Right lung (tissue), 2 donors: ENCODE measurements at regions not wholly inside any gene's neighbourhood (a gene's known extent, or its start where the extent isn't known, plus 50 kb on each side); places are given as distances from the start of the nearest gene placed in this dataset.
"Not testable (repeated sequence)": the region's sequence is repeated elsewhere in the genome, so short reads cannot be mapped to it uniquely, and the experiment has no call there.

Source experiments
- DNase-seq, 2 donors: peaks; one replicate each; pipeline ENCODE4 v3.0.0-alpha.2; 2013

DNA sequence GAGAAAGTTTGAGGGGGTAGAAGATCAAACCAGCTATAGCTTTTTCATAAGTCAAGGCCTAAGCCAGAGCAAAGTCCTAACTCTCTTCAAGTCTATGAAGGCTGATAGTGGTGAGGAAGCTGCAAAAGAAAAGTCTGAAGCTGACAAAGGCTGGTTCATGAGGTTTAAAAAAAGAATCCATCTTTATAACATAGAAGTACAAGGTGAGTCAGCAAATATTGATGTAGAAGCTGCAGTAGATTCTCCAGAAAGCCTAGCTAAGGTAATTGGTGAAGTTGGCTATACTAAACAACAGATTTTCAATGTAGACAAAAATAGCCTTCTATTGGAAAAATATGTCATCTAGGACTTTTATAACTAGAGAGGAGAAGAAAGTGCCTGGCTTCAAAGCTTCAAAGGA, 141.4 kb upstream of the ZNF521 start:
- no peak for DNase-seq

DNA sequence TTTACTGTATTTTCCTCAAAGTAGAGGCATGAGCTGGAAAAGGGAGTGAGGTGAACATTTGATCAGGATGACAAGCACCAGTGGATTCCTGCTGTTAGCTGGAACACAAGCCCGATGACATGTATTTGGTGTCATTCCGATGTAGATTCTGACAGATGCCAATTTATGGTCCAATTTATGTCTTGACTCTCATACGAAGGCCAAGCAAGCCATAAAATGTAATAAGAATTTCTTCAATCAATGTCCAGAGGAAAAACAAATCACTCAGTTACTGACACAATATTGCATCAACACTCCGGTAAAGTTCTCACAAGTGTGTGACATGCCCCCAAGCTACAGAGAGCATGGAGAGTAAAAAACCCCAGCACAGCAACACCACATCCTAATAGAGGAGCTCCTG, 138.3 kb upstream of the ZNF521 start:
- DNase-seq, result no peak

DNA sequence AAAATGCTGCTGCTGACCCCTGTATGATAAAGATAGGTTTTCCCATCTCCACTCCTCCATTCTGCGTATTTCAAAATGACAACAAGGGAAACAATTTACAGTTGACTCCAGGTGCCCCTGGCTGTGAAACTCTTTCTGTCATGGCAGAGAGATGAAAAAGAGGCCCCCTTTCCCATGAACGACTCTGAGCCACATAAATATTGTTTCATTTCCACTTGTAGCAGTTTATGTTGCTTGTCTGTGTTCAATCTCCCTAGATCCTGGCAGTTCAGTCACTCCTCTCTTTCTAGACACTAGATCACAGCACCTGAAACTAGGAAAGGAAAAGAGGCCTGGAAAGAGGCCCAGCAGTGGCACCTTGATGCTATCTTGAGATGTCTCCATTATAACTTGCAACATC, 121.0 kb upstream of the ZNF521 start:
- no peak for DNase-seq

DNA sequence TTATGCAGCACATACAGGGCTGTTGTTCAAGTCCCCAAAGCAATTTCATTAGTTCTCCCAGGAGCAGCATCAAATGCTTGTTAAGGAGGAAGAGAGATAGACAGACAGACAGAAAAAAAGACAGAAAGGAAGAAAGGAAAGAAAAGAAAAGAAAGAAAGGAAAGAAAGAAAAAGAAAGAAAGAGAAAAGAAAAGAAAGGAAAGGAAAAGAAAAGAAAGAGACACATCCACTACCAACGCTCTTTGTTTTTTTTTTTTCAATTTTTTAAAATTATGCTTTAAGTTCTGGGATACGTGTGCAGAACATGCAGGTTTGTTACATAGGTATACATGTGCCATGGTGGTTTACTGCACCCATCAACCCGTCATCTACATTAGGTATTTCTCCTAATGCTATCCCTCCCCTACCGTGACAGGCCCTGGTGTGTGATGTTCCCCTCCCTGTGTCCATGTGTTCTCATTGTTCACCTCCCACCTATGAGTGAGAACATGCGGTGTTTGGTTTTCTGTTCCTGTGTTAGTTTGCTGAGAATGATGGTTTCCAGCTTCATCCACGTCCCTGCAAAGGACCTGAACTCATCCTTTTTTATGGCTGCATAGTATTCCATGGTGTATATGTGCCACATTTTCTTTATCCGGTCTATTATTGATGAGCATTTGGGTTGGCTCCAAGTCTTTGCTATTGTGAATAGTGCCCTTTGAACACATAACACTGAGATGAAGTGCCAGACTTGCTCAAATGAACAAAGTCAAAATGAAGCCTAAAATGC, 119.0 kb upstream of the ZNF521 start:
- DNase-seq, result not testable (repeated sequence)

DNA sequence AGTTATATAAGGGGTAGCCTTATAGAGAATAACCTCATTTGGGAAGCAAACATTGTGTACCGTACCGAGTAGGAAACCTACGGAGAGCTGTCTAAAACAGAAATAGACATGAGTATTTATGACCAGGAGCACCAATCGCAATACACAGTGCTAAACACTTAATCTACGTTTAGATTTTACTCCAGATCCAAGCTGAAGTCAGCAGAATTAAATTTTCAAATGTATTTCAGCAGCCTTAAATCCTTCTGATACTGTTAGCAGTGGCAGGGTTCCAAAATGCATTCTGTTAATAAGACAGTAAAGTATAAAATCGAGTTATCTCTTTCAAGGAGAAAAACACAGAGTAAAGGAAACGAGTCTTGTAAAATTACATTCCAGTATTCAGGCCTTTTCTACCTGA, 118.1 kb upstream of the ZNF521 start:
- DNase-seq, result peak in 1 of 2 donors; percentile 8

DNA sequence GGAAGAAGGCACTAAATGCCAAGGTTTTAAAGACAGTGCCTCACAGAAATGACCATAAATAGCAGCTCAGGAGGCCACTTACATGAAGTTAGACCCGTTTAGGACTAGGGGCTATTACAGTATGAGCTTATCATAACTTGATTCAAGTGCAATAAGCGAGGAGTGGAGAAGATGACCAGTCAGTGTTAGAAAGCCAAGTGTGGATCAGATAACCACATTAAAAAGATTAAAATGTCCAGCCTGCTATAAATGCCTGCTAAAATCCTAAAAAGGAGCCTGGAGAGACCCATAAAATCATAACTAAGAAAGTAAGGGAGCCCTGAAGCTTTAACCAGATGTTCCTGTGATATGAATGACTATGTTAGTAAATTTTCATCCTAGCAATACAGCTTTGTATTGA, 117.5 kb upstream of the ZNF521 start:
- no peak for DNase-seq

DNA sequence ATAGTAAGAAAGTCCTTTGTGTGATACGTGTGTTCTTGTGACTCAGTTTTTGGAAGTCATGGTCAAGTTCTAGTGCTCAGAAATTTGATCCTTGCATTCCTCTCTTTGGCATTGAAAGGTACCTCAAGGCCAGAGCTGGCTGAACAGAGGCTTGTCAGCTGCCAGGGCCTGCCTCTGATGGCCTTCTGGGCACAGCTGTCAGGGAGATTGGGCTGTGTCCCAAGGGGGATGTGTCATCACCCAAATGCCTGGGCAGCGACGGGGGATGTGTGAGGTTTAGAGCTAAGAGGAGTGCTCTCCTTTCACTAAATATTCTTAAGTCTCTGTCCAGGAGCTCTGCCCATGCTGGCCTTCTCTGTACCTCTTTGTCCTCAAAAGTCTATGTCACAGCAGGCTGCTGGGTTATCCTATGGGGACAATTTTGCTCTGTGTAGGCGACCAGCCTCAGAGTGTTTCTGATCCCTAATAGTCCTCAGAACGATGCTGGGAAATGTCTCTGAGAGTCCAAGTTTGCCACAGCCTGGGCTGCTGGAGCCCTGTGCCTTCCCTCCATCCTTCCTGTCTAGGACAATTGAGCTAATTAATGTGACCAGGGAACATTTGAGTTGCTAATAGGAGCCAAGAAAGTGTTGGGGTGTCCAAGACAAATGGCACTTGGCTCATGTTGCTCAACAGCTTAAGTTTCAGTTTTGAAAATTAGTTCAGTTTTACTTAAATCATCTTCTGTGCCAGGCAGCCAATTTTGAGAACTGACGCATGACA, 115.4 kb upstream of the ZNF521 start:
- DNase-seq, result peak in 1 of 2 donors; percentile 6

DNA sequence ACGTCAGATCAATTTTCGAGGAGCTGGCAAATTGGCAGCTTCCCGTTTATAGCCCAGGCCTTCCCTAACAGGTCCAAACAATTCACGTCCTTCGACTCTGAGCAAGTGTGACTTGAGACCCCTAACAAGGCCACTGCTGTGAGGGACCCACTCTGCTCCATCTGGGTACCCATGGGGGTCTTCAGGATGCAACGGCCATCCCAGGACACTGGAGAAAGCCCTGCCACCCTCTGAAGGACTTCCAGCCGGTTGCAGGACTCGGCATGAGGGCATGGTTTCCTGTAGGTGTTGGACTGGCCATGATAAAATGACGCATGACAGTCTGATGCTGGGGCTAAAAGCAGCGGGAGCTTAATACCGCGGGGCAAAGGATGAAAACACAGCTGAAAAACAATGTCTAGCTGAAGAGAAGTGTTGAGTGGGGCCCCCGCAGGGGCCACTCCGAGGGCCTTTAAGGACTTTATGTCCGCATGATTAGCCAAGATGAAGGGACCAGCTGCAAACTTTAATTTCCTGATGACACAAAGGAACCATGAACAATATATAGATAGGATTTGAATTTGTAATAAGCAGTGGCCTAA, 113.3 kb upstream of the ZNF521 start:
- DNase-seq, result no peak

DNA sequence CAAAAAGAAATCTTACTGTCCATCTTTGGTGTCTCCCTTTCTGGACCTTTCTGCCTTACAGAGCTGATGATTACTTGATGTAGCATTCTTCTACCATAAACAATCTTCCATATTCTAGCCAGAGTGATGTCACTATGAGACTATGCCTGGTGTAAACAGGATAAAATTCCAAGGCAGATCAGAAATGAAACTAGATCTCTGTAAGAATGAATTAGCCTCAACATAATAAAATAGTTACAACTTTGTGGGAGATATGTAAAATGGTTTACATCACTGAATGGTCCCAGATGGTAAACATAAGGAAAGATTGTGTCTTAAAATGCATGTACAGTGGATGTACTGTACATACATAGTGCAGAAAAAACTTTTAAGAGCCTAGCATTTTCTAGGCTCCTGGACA, 112.3 kb upstream of the ZNF521 start:
- DNase-seq, result peak in 1 of 2 donors; percentile 17

DNA sequence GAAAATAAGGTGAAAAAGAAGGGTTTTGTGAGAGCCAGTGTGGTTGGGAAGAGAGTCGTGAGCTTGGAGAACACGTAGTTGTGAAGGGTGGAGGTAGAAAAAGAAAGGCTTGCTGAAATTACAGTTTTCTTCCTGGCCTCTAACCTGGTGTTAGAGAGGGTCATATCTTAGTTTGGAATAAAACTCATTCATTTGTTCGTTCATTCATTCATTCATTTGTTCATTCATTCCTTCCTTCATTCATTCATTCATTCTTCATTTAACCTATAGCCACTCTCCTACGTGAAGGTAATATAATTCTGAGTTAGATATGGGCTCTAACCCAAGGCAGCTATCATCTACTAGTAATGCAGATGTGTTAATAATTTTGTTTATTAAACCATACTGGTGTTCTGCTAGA, 111.8 kb upstream of the ZNF521 start:
- DNase-seq, result no peak

DNA sequence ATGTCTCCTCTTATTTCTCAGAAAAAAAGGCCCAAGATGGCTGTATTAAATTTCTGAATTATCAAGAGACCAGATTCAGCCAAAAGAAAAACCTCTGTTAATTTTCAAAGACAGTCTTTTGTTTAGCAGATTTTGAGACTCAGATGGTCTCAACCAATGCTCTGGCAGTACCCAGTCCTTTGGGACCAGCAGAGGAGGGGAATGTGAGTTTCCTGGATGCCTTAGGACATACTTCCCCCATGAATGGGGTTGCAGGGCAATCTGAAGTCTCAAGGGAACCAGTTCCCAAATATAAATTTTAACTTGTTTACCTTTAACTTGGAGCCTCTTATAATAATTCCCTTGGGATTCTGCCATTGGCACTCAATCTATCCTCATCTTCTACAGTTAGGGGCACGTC, 107.8 kb upstream of the ZNF521 start:
- DNase-seq, result peak in 1 of 2 donors; percentile 7

DNA sequence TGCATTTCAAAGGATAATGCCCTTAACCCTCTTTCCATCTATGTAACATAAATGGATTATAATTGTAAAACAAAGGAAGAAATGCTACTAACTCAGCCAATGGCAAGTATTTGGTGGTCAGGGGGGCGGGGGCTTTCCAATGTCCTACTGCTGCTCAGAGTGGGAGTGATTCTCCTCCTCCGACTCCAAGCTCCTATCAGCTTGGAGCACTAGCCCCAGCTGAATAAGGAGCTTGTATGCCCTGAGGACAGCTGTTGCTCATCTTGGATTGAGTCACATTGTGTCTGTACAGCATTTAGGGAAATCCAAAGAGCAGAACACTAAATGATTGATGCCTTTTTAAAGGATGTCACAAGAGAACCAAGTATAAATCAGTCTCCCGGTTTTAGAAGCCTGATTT, 105.6 kb upstream of the ZNF521 start:
- no peak for DNase-seq

DNA sequence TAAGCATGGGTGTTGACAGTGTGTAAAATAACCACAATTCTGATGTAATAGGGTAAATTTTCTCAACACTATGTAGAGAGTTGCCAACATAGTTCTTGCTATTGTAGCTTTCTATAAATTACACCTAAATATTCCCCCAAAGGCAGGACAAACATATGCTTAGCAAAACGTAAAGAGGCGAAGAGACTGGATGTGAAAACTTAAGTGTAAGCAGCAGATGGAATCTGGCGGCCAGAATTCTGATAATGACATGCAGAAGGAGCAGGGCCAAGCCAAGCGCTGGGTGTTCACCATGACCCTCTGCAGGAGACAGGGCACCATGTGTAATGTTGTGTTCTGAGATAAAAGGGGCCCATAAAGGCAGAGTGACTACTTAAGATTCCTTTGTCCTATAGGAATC, 105.2 kb upstream of the ZNF521 start:
- peak in 1 of 2 donors; percentile 5 for DNase-seq

DNA sequence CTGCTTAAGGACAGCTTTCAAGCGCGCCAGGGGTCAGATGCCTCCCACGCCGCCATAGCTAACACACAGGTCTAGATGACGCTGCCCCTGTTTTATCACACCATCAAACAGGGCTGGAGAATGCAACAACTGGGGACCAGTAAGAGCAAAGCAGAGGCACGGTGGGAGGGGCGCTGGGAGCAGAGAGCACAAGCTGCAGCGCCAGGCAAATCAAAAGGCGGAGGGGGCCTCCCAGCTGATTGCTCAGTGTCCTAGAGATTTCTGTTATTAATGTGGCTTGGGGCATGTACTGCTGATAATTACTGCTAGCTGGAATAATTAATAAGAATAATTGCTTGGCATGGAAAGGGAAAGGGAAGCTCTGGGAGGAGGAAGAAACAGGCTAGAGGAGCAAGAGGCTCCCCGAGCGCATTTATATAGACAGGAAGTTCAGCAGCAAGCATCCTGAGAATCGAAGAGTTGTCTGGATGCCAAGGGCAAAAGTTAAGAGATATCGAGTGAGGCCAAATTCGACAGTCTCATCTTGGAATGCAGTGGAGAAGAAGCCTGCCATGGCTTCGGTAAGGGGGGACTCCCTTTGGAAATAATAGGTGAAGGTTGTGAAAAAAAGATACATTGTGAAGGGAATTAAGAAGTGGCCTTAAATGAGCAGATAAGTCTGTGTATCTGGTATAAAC, 104.5 kb upstream of the ZNF521 start:
- peak in 1 of 2 donors; percentile 8 for DNase-seq

DNA sequence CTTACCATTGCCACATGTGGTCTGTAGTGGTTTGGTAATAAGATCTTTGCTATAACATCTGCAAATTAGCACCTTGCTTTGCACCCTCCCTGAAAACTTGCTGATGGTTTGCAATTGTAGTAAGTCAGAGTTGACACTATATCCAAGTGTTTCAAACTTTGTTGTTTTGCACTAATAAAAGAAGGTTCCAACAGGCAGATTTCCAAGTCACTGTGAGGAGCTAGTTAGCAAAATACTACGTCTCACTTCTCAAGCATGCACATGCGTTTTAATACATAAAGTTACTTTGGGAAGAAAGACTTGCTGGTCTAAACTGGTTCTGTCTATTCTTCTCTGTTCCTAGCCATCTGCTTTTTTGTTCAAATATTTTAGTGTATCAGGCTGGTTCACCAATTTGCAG, 103.7 kb upstream of the ZNF521 start:
- no peak for DNase-seq

DNA sequence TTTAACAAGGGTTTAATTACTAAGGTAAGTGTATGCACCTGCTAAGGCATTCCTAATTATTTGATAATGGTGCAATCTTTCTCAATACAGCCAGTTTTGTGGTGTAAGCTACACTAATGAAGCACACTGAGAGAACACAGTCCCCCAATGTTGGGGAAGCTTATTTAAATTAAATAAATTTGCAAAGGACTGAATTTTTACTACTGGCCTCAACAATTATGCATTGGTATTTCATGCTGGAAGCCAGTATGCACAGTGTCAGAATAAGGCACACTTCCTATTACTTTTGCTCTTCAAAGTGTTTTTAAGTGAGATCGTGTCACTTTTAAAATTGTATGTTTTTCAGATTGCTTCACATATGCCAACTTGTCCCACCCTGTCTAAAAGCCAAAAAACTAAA, 103.2 kb upstream of the ZNF521 start:
- no peak for DNase-seq

DNA sequence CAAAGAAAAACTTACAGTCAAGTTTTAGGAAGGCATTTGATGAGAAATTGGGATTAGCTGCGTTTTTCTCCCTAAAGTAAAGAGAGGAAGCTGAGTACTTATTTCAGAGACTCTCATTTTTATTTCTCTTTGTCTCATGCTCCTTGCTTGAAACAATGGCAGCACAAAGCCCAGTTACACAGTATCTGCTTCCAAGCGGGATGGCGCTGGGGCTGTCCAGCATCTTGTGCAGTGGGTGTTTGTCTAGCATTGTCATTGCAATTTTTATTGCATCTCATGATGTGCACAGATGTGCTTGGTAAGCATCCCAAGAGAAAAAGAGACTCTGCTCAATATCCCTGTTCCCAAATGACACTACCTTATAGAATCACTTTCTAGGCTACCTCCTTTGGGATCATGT, 102.8 kb upstream of the ZNF521 start:
- no peak for DNase-seq

DNA sequence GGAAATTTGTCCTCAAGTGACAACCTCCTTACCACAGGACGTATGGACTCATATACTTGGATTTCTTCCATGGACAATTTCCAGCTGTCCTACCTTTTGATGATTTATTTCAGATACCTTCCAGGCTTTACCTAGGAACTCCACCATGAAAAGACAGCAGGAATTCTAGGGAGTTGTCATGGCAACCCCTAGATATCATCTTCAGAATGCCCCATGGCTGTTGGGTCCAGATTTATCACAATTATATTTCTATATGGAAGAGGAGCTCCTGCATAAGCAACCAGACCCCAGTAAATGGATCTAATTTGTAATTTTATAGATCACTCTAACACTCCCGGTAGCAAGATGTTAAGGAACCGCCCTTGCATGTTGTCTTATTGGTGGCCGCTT, 102.3 kb upstream of the ZNF521 start:
- no peak for DNase-seq

DNA sequence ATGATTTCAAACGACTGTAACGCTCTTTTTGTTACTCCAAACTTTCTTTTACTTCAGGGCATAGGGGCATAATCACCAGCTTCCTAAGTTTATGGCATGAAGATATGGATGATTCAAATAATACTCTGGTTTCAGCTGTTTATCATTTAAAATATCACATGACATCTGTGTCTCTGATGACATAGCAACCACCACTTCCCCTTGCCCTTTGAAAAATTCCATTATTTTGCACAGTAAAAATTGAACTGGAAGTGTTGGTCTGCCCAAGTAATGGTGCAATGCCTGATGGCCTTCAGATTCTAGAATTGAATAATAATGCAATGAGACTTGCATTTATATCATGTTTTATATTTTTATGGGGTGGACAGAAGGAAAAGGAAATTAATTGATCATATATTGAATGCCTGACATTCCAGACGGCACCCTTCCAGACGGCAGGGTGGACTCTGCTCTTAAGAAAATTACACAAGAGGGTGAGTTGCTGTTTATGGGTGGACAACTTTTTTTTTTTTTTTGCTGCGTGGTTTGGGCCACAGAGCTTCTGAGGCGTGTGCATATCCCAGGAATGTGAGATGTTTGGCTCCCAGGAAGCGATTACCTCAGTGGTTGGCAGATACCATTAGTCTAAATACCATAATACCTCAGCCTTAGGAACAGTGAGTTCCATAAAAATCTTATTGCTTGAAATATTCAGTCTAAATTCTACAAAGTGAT, 101.7 kb upstream of the ZNF521 start:
- no peak for DNase-seq

DNA sequence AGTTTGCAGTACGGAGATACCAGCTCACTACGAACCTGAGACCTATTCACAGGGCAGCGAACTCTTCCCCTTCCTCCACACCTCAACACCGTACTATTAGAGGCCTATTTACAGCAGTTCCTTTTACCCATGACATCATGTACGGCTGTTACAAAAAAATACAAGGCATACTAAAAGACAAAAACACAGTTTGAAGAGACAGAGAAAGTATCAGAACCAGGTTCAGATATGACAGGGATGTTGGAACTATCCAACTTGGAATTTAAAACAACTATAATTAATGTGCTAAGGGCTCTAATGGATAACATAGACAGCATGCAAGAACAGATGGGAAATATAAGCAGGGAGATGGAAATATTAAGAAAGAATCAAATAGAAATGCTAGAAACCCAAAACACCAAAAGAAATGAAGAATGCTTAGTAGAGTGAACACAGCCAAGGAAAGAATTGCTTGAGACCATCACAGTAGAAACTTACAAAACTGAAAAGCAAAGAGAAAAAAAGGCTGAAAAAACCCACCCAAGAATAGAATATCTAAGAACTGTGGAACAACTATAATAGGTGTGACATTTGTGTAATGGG, 99.2 kb upstream of the ZNF521 start:
- DNase-seq, result no peak

DNA sequence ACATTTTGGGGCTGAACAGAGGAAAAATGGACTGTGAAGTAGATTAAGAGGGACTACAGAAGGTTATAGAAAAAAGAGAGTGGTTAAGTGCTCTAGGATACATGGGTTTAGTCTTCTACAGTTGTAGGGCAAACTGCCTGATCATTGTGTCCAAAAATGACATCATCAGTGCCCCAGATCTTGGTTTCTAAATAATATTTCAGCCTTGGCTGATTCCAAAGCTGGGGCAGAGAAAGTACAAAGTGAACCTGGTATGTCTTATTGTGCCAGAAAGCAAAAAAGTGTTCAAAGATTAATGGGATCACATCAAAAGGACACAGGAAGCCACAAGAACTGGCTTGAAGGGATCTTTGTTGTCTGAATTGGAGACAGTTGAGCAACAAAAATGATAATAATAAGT, 97.1 kb upstream of the ZNF521 start:
- no peak for DNase-seq

DNA sequence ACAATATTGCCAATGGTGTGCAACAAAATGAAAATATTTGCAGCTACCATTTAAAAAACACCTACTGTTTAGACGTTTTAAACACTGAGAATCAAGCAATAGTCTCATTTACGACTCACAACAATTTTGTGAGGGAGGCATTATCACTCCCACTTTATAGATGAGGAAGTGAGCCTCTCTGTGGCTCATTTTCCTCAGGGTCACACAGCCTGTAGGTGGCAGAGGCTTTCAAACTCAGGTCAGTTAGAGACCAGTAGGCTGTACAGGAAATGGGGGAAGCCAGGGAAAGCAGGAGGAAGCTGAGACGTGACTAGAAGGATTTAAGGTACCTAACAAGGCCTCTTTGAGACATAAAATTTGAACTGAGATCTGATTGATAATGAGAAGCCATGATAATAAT, 95.0 kb upstream of the ZNF521 start:
- DNase-seq, result no peak
